ENCODE measurements at regions not wholly inside any gene's neighbourhood (a gene's known extent, or its start where the extent isn't known, plus 50 kb on each side); places are given as distances from the start of the nearest gene placed in this dataset.

DNA sequence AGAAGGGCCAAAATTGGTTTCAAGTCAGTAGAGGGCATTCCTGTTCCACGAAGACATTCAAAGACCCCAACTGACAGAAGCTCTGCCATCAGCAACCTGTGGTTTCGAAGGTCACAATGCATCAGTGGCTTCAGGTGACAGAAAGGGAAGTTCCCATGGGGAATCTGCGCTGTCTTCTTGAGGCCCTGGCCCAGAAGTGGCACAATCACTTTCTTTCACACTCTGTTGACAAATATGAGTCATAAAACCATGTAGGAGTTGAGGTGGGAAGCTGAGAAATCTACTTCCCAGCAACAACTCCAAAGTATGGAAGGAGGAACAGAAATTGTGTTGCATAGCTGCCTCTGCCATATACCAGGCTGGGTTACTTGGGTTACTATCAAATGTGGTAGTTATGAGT, 621.1 kb upstream of the FANCL start:
- H3K4me1 Mint-ChIP-seq = no peaks in the 10 kb centered on the region
- DNase-seq (ENCODE audit: low spot score in 2 of 2, unreplicated experiment in 2 of 2) = no peak
- H3K9me3 Mint-ChIP-seq = peaks cover 19% of the 10 kb centered on the region
- H3K27me3 Mint-ChIP-seq (ENCODE audit: low read depth) = no peaks in the 10 kb centered on the region
- peaks cover 3% of the 10 kb centered on the region for H3K36me3 Mint-ChIP-seq
- TF ChIP-seq, protein P1, sequence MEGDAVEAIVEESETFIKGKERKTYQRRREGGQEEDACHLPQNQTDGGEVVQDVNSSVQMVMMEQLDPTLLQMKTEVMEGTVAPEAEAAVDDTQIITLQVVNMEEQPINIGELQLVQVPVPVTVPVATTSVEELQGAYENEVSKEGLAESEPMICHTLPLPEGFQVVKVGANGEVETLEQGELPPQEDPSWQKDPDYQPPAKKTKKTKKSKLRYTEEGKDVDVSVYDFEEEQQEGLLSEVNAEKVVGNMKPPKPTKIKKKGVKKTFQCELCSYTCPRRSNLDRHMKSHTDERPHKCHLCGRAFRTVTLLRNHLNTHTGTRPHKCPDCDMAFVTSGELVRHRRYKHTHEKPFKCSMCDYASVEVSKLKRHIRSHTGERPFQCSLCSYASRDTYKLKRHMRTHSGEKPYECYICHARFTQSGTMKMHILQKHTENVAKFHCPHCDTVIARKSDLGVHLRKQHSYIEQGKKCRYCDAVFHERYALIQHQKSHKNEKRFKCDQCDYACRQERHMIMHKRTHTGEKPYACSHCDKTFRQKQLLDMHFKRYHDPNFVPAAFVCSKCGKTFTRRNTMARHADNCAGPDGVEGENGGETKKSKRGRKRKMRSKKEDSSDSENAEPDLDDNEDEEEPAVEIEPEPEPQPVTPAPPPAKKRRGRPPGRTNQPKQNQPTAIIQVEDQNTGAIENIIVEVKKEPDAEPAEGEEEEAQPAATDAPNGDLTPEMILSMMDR (IDR thresholded peaks at IDR 0.05; ENCODE audit: unreplicated experiment) = no peak
- H3K4me3 Mint-ChIP-seq = no peak overlapping the region
- no peak overlapping the region for H3K27ac Mint-ChIP-seq

DNA sequence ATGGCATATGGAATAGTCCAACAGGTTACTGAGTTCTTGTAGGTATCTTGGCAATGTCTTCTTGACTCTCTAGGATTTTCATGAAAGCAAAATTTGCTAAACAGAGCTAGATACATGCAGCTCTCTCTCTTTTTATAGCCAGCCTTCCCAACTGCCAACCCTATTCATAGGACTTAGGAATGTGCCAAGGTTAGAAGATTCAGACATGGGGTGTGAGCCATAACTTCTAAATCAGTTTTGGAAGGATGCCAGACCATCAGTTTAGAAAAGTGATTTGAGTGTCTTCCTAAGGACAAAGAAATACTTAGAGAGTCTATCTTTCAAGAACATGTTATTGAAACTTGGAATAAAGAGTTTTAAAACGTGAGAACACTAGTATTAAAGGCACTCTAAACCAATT, 619.5 kb upstream of the FANCL start:
- Mint-ChIP-seq H3K27ac (no peak overlapping the region), H3K4me3 (no peak overlapping the region), H3K36me3 (peaks cover 15% of the 10 kb centered on the region), H3K9me3 (peaks cover 31% of the 10 kb centered on the region), H3K27me3 (ENCODE audit: low read depth) (no peaks in the 10 kb centered on the region), H3K4me1 (peaks cover 9% of the 10 kb centered on the region)
- TF ChIP-seq, protein P1 (IDR thresholded peaks at IDR 0.05; ENCODE audit: unreplicated experiment) = no peak
- no peak for DNase-seq (ENCODE audit: low spot score in 2 of 2, unreplicated experiment in 2 of 2)

DNA sequence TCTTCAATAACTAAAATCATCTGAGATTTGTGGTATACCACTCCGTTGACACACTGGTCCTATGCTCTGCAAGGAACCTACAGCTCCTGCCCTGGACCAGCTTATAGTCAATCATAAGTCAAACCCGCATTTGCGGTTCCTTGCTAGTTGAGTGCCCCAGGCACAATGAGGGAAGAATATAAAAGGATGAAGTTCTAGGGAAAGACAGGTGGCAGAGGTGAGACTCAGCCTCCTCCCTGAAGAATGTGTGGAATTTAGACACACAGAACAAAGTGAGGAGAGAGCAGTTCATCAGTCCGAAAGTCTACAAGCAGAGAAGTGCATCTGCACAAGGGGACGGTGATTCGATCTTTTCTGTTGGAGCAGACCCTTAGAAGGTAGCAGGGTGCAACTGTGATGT, 615.0 kb upstream of the FANCL start:
- Mint-ChIP-seq H3K9me3 (peaks cover 20% of the 10 kb centered on the region), H3K4me1 (peaks cover 21% of the 10 kb centered on the region), H3K4me3 (no peak overlapping the region), H3K27ac (peak overlapping the region; percentile 40), H3K27me3 (ENCODE audit: low read depth) (no peaks in the 10 kb centered on the region), H3K36me3 (peaks cover 15% of the 10 kb centered on the region)
- TF ChIP-seq, protein P1 (IDR thresholded peaks at IDR 0.05; ENCODE audit: unreplicated experiment) = no peak
- no peak for DNase-seq (ENCODE audit: low spot score in 2 of 2, unreplicated experiment in 2 of 2)

DNA sequence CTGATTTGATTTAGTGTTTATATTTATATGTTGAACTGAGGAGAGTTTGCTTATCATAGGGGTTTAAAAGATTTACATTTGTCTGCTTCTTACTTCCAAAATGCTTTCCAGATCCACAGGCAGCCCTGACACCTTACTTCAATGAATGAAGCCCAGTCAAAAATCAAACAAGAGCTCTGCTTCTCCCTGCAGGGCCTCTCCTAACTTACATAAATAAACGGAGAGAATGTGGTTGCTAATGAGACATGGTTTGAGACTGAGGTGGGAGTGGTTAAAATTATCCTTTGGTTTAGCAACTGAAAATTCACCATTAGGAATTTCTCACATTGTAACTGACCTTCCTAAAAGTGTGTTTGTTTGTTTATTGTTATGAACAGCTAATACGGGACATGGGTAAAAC, 612.3 kb upstream of the FANCL start:
- DNase-seq (ENCODE audit: low spot score in 2 of 2, unreplicated experiment in 2 of 2) = no peak
- H3K4me1 Mint-ChIP-seq = peaks cover 27% of the 10 kb centered on the region
- H3K27me3 Mint-ChIP-seq (ENCODE audit: low read depth) = no peaks in the 10 kb centered on the region
- H3K27ac Mint-ChIP-seq = no peak overlapping the region
- no peak overlapping the region for H3K4me3 Mint-ChIP-seq
- peaks cover 12% of the 10 kb centered on the region for H3K9me3 Mint-ChIP-seq
- TF ChIP-seq, protein P1 (IDR thresholded peaks at IDR 0.05; ENCODE audit: unreplicated experiment) = no peak
- H3K36me3 Mint-ChIP-seq = peaks cover 11% of the 10 kb centered on the region

DNA sequence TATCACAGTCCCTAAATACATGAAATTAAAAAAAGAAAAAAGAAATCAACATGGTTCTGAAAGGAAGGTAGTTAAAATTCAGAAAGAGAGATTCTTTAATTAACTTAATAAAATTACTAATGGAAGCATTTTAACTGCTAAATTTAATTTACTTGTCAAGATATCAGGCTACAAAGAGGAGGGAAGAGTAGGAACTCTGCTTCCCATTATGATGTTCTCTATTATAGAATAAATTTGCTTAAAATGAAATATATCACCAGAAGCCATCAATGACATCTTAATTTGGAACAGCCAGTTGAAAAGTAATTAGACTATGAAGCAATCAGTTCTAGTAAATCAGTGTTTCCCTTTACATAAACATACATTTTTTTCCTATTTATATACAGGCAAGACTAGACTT, 611.8 kb upstream of the FANCL start:
- H3K9me3 Mint-ChIP-seq = peaks cover 12% of the 10 kb centered on the region
- H3K27ac Mint-ChIP-seq = peak overlapping the region; percentile 8
- no peak for DNase-seq (ENCODE audit: low spot score in 2 of 2, unreplicated experiment in 2 of 2)
- TF ChIP-seq, protein P1 (IDR thresholded peaks at IDR 0.05; ENCODE audit: unreplicated experiment) = no peak
- H3K4me3 Mint-ChIP-seq = no peak overlapping the region
- H3K27me3 Mint-ChIP-seq (ENCODE audit: low read depth) = no peaks in the 10 kb centered on the region
- H3K4me1 Mint-ChIP-seq = peaks cover 27% of the 10 kb centered on the region
- H3K36me3 Mint-ChIP-seq = peaks cover 11% of the 10 kb centered on the region

DNA sequence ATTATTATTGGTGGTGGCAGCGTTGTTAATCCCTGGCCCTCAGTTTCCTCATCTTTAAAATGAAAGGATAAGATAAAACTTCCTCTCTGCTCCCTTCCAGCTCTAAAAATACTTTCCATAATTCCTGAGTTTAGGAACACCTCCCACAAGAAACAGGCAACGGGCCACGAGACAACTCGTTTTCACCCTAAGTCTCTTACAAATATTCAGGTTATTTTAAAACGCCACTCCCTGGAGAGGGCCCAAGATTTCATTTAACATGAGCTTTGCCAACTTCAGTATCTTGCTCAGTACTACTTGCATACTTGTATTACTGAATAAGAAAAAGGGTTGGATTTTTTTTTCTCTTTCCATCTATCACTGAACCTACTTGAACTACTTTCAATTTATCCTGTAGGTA, 611.1 kb upstream of the FANCL start:
- peaks cover 12% of the 10 kb centered on the region for H3K9me3 Mint-ChIP-seq
- H3K4me3 Mint-ChIP-seq = no peak overlapping the region
- H3K36me3 Mint-ChIP-seq = peaks cover 11% of the 10 kb centered on the region
- no peak overlapping the region for H3K27ac Mint-ChIP-seq
- no peaks in the 10 kb centered on the region for H3K27me3 Mint-ChIP-seq (ENCODE audit: low read depth)
- DNase-seq (ENCODE audit: low spot score in 2 of 2, unreplicated experiment in 2 of 2) = no peak
- TF ChIP-seq, protein P1 (IDR thresholded peaks at IDR 0.05; ENCODE audit: unreplicated experiment) = no peak
- H3K4me1 Mint-ChIP-seq = peaks cover 27% of the 10 kb centered on the region

All from mesothelial cell of epicardium (in vitro differentiated cells).